ENCODE measurements at regions not wholly inside any gene's neighbourhood (a gene's known extent, or its start where the extent isn't known, plus 50 kb on each side); places are given as distances from the start of the nearest gene placed in this dataset.
A peak's percentile ranks its signal among the peaks of the same experiment; 100 is the strongest.

- no peaks in the 10 kb centered on the region for H3K36me3 ChIP-seq (ENCODE audit: control insufficient read depth, insufficient read depth, low read length)
- BruUV-seq (replicated peaks) = no TSS peak
- H3K36me3 Mint-ChIP-seq (ENCODE audit: insufficient read depth, unreplicated experiment) = no peaks in the 10 kb centered on the region
- peaks cover 14% of the 10 kb centered on the region for H3K27me3 Mint-ChIP-seq (ENCODE audit: insufficient read depth, unreplicated experiment)
- no peaks in the 10 kb centered on the region for H3K27me3 ChIP-seq (replicated peaks; ENCODE audit: control insufficient read depth, insufficient read depth, low read length)
- peak; percentile 56 to 93 for TF ChIP-seq CTCF (IDR thresholded peaks at IDR 0.05; ENCODE audit: insufficient read depth in 1 of 2, low read depth in 1 of 2, low read length in 1 of 2, severe bottlenecking in 1 of 2, unreplicated experiment in 1 of 2)
- H3K4me1 Mint-ChIP-seq (ENCODE audit: low read depth, unreplicated experiment) = peaks cover 6% of the 10 kb centered on the region
- no peaks in the 10 kb centered on the region; the same call in 1 of the 2 replicates for H3K4me1 ChIP-seq
- H3K4me3 ChIP-seq (ENCODE audit: low read depth, low read length) = no peak overlapping the region
- peak overlapping the region; percentile 8 for H3K4me3 Mint-ChIP-seq (ENCODE audit: unreplicated experiment)
- CTCF ChIA-PET = interaction anchor here (0.6 to 0.7 kb wide), 3 partner anchors 143 to 499 kb away, joined by 3 to 4 read pairs (median 3); no protein-coding TSS in a partner anchor
- intact Hi-C loops (cut with micrococcal nuclease; ENCODE audit: unreplicated experiment) = loop anchor here (1.0 kb wide), 1 partner anchor 497 kb away; no protein-coding TSS in a partner anchor
- peak; percentile 68 to 72 for DNase-seq
- no peak overlapping the region for H3K27ac Mint-ChIP-seq (ENCODE audit: unreplicated experiment)
- POLR2A ChIA-PET = no interaction called here
- 0 out of 2 replicates have a peak, but pooled peaks cover 4% of the 10 kb centered on the region for H3K9me3 ChIP-seq
- peaks cover 10% of the 10 kb centered on the region for H3K9me3 Mint-ChIP-seq (ENCODE audit: unreplicated experiment)
Observed at GRCh38 chr10:6920072-6921019, 340.3 kb upstream of the PRKCQ start.

GRCh38 chr10:6919077-6919476 is 339.0 kb upstream of the PRKCQ start:
- BruUV-seq (replicated peaks) = no TSS peak
- Mint-ChIP-seq H3K36me3 (ENCODE audit: insufficient read depth, unreplicated experiment) (no peaks in the 10 kb centered on the region), H3K27ac (ENCODE audit: unreplicated experiment) (no peak overlapping the region), H3K9me3 (ENCODE audit: unreplicated experiment) (peaks cover 10% of the 10 kb centered on the region), H3K27me3 (ENCODE audit: insufficient read depth, unreplicated experiment) (peaks cover 10% of the 10 kb centered on the region), H3K4me3 (ENCODE audit: unreplicated experiment) (no peak overlapping the region), H3K4me1 (ENCODE audit: low read depth, unreplicated experiment) (peaks cover 6% of the 10 kb centered on the region)
- no peaks in the 10 kb centered on the region for H3K36me3 ChIP-seq (ENCODE audit: control insufficient read depth, insufficient read depth, low read length)
- no peak overlapping the region for H3K4me3 ChIP-seq (ENCODE audit: low read depth, low read length)
- H3K4me1 ChIP-seq = no peaks in the 10 kb centered on the region; the same call in 1 of the 2 replicates
- TF ChIP-seq CTCF (IDR thresholded peaks at IDR 0.05; ENCODE audit: insufficient read depth in 1 of 2, low read depth in 1 of 2, low read length in 1 of 2, severe bottlenecking in 1 of 2, unreplicated experiment in 1 of 2) = no peak
- DNase-seq = no peak
- H3K9me3 ChIP-seq = 0 out of 2 replicates have a peak, but pooled peaks cover 4% of the 10 kb centered on the region
- intact Hi-C loops (cut with micrococcal nuclease; ENCODE audit: unreplicated experiment) = no loop called here
- ChIA-PET POLR2A (no interaction called here), CTCF (no interaction called here)
- H3K27me3 ChIP-seq (replicated peaks; ENCODE audit: control insufficient read depth, insufficient read depth, low read length) = no peaks in the 10 kb centered on the region; the same call in 1 of the 2 replicates

GRCh38 chr10:6918305-6918704 is 338.2 kb upstream of the PRKCQ start:
- CTCF ChIA-PET = no interaction called here
- Histone ChIP-seq H3K27me3 (replicated peaks; ENCODE audit: control insufficient read depth, insufficient read depth, low read length) (no peaks in the 10 kb centered on the region; the same call in 1 of the 2 replicates), H3K9me3 (0 out of 2 replicates have a peak, but pooled peaks cover 4% of the 10 kb centered on the region), H3K4me3 (ENCODE audit: low read depth, low read length) (no peak overlapping the region), H3K4me1 (no peaks in the 10 kb centered on the region; the same call in 1 of the 2 replicates), H3K36me3 (ENCODE audit: control insufficient read depth, insufficient read depth, low read length) (no peaks in the 10 kb centered on the region)
- Mint-ChIP-seq H3K4me3 (ENCODE audit: unreplicated experiment) (no peak overlapping the region), H3K9me3 (ENCODE audit: unreplicated experiment) (peaks cover 10% of the 10 kb centered on the region), H3K4me1 (ENCODE audit: low read depth, unreplicated experiment) (peaks cover 6% of the 10 kb centered on the region), H3K27ac (ENCODE audit: unreplicated experiment) (no peak overlapping the region), H3K36me3 (ENCODE audit: insufficient read depth, unreplicated experiment) (no peaks in the 10 kb centered on the region), H3K27me3 (ENCODE audit: insufficient read depth, unreplicated experiment) (peaks cover 10% of the 10 kb centered on the region)
- intact Hi-C loops (cut with micrococcal nuclease; ENCODE audit: unreplicated experiment) = no loop called here
- DNase-seq = peak in 1 of 2 experiments; percentile 18
- POLR2A ChIA-PET = no interaction called here
- no TSS peak for BruUV-seq (replicated peaks)
- TF ChIP-seq CTCF (IDR thresholded peaks at IDR 0.05; ENCODE audit: insufficient read depth in 1 of 2, low read depth in 1 of 2, low read length in 1 of 2, severe bottlenecking in 1 of 2, unreplicated experiment in 1 of 2) = peak in 1 of 2 experiments; percentile 51
